Heart left ventricle (tissue), 13 donors: ENCODE measurements at regions not wholly inside any gene's neighbourhood (a gene's known extent, or its start where the extent isn't known, plus 50 kb on each side); places are given as distances from the start of the nearest gene placed in this dataset.

Source experiments
- POLR2A ChIP-seq, 2 donors: fragments of 450-650 bp; IDR thresholded peaks; one replicate each; pipeline ENCODE4 v1.6.1; 2017; ENCODE audit warnings: antibody characterized with exemption in 2 of 2, mild to moderate bottlenecking in 2 of 2, moderate library complexity in 2 of 2
- TF ChIP-seq, protein P1 (sequence below), 12 donors: fragments of 200-600 bp; sonication (generic) in 4 of 12; IDR thresholded peaks; one replicate each; pipeline versions ENCODE4 v1.5.0 to v1.8.0; 2018 to 2022; ENCODE audit warnings: antibody characterized with exemption in 12 of 12, mild to moderate bottlenecking in 5 of 12
- donor health status: ischemic (EF 13 %, LVEDD 7.1; RV severe dilation, severe dysfunction).
- donor health status: DM: no; HTN: yes; CAD: no.
- donor health status: DM: no; HTN: no; CAD: no.
- donor health status: ischemic (EF 25% LVEDD 6.9; RV normal size, moderate dysfunction).
- donor health status: ischemic (EF 25% LVEDD 5.7; RV mildly dilated, moderate dysfunction).
- donor health status: ischemic (EF 35%, LVEDD 5.7; RV mildly dilated, moderate dysfunction).
- donor health status: nonischemic (EF 11% LVEDD 7.7; RV severe dilation, severe dysfunction).
- donor health status: DM: yes; HTN: yes; CAD: no.
- donor health status: PGD.
- donor health status: ischemic (EF 29% LVEDD 5.4; RV normal size, mild dysfunction).
- donor health status: nonischemic (EF 23%, LVEDD 6.1; RV moderate dilation, normal function).

DNA sequence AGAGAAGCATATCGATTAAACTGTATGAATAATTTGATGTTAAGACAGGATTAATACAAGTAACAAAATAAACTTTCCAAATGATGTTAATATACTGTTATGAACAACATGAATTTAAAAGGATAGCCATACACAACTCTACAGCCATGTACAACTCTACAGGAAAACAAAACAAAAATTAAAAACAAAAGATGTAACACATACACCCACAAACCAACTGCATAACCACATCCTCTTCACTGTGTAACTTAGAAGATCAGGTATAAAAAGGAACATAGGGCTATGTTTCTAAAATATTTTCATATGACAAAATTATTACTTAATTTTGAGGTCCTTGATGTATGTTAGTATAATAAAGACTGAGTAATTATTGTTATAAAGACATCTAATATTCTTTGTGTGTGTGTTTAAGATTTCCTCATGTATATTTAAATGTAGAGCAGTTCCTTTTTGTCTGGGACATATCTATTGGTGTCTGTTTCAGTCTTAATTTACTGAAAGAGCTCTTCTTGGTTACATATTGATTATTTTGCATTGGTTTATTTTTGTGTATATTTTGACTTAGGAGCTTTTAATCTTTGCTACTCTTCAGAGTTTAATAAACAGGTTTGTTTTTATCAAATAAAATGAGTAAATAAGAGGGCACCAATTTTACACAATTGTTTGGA lies 966.8 kb upstream of the CTNND2 start:
- TF ChIP-seq, protein P1, sequence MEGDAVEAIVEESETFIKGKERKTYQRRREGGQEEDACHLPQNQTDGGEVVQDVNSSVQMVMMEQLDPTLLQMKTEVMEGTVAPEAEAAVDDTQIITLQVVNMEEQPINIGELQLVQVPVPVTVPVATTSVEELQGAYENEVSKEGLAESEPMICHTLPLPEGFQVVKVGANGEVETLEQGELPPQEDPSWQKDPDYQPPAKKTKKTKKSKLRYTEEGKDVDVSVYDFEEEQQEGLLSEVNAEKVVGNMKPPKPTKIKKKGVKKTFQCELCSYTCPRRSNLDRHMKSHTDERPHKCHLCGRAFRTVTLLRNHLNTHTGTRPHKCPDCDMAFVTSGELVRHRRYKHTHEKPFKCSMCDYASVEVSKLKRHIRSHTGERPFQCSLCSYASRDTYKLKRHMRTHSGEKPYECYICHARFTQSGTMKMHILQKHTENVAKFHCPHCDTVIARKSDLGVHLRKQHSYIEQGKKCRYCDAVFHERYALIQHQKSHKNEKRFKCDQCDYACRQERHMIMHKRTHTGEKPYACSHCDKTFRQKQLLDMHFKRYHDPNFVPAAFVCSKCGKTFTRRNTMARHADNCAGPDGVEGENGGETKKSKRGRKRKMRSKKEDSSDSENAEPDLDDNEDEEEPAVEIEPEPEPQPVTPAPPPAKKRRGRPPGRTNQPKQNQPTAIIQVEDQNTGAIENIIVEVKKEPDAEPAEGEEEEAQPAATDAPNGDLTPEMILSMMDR (IDR thresholded peaks at IDR 0.05): no peak
- no peak for TF ChIP-seq POLR2A (IDR thresholded peaks at IDR 0.05)
